Parathyroid adenoma (tissue), 2 donors: ENCODE measurements at regions not wholly inside any gene's neighbourhood (a gene's known extent, or its start where the extent isn't known, plus 50 kb on each side); places are given as distances from the start of the nearest gene placed in this dataset.

Experiments
- H2AFZ ChIP-seq: fragments of 300-600 bp; sonication (generic); one replicate; pipeline ENCODE4 v1.7.0; 2017; ENCODE audit warnings: antibody characterized with exemption, mild to moderate bottlenecking
- H3K27ac ChIP-seq: fragments of 300-600 bp; sonication (generic); one replicate; pipeline ENCODE4 v1.7.0; 2017
- H3K27me3 ChIP-seq: fragments of 300-600 bp; sonication (generic); one replicate; pipeline ENCODE4 v1.7.0; 2017; ENCODE audit warnings: low read length; ENCODE audit not compliant: control insufficient read depth, insufficient read depth
- H3K36me3 ChIP-seq: fragments of 300-600 bp; sonication (generic); one replicate; pipeline ENCODE4 v1.7.0; 2017; ENCODE audit warnings: low read length; ENCODE audit not compliant: control insufficient read depth, insufficient read depth
- H3K4me1 ChIP-seq: fragments of 300-600 bp; sonication (generic); one replicate; pipeline ENCODE4 v1.7.0; 2017; ENCODE audit warnings: control low read depth
- H3K4me2 ChIP-seq: fragments of 300-600 bp; sonication (generic); one replicate; pipeline ENCODE4 v1.7.0; 2017; ENCODE audit warnings: low read length
- H3K4me3 ChIP-seq: fragments of 300-600 bp; sonication (generic); one replicate; pipeline ENCODE4 v1.7.0; 2017; ENCODE audit warnings: low read depth, low read length
- H3K79me2 ChIP-seq: fragments of 300-600 bp; sonication (generic); one replicate; pipeline ENCODE4 v1.7.0; 2017; ENCODE audit warnings: control low read depth
- H3K9ac ChIP-seq: fragments of 300-600 bp; sonication (generic); one replicate; pipeline ENCODE4 v1.7.0; 2017; ENCODE audit warnings: mild to moderate bottlenecking
- H3K9me3 ChIP-seq: fragments of 300-600 bp; sonication (generic); one replicate; pipeline ENCODE4 v1.7.0; 2017; ENCODE audit warnings: low read length; ENCODE audit not compliant: control insufficient read depth
- CTCF ChIP-seq: fragments of 300-600 bp; sonication (generic); IDR thresholded peaks from one replicate; pipeline ENCODE4 v1.7.0; 2017; ENCODE audit warnings: antibody characterized with exemption, mild to moderate bottlenecking
- donor health status: primary hyperparathyroidism.

DNA sequence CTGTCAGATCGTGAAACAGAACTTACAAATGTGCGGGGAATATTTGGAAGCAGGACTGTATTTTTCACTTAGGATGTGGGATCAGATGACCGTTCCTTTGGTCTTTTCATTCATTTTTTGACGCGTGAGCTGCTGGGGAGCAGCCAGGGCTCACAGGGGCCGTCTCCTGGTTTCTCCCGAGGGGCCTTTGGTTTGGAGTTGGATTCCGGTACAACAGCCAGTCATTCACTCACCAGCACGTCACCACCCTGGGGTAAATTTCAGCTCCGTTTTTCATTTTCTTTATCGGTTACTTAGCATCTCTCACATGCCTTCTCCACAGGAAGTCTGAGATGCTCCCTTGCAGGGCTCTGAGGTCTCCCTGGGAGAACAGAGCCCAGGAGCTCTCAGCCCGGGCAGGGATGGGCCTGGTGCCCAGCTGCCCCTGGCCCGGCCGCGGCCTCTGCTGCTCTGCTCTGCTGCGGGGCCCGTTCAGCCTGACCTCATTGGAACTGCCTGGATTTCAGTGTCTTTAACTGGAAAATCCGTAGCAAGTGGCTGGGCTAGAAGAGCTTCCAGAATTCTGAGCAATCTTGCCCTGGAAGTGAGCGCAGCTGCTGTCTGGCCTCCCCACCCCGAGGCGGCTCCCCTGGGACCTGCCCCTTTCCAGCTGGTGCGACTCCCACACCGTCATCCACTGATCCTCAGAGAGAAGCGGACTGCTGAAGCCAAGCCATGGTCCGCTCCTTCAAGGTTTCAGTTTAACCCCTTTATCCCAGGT lies 335.6 kb downstream of the EIPR1 start:
- H3K9me3 ChIP-seq, result no peaks in the 10 kb centered on the region
- H3K4me3 ChIP-seq, result no peak overlapping the region
- no peaks in the 10 kb centered on the region for H3K36me3 ChIP-seq
- no peaks in the 10 kb centered on the region for H3K27me3 ChIP-seq
- no peak overlapping the region for H3K27ac ChIP-seq
- H2AFZ ChIP-seq, result no peak overlapping the region
- H3K9ac ChIP-seq, result no peak overlapping the region
- H3K79me2 ChIP-seq, result no peaks in the 10 kb centered on the region
- no peak for TF ChIP-seq CTCF
- no peak overlapping the region for H3K4me2 ChIP-seq
- no peaks in the 10 kb centered on the region for H3K4me1 ChIP-seq

- Histone ChIP-seq H2AFZ (no peak overlapping the region), H3K9ac (no peak overlapping the region), H3K9me3 (no peaks in the 10 kb centered on the region), H3K36me3 (no peaks in the 10 kb centered on the region), H3K79me2 (no peaks in the 10 kb centered on the region), H3K27ac (no peak overlapping the region), H3K4me3 (no peak overlapping the region), H3K27me3 (no peaks in the 10 kb centered on the region), H3K4me1 (no peaks in the 10 kb centered on the region), H3K4me2 (no peak overlapping the region)
- no peak for TF ChIP-seq CTCF
Observed at GRCh38 chr2:3041246-3041645, 336.4 kb downstream of the EIPR1 start.

DNA sequence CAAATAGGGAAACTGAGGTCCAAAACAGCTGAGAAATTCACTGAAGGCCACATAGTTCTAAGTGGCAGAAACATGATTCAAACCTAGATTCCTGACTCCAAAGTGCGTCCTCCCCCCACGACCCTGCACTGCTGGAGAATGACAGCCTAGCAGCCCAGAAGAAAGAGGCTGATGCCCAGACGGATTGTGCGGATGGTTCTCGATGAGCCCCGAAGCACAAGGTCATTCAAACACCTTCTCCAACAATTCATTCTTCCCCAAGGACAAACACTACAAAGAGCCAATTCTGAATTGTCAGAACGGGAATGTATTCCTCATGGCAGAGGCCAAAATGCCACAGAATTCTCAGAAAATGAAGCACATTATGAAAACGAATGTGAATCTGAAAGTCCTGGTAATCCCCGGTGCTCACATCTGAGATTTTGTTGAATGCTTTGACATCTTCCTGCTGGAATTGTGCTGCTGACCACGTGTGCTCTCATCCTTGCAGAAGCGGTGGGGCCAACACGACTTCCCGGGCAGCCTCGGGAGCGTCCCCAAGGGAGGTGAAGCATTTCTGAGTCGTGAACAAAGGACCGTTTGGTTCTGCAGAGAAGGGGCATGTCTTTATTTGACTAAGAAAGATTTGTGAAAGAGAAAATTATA lies 337.0 kb downstream of the EIPR1 start:
- no peak overlapping the region for H3K4me3 ChIP-seq
- H3K4me1 ChIP-seq, result no peaks in the 10 kb centered on the region
- no peak overlapping the region for H3K9ac ChIP-seq
- H3K27ac ChIP-seq, result no peak overlapping the region
- no peaks in the 10 kb centered on the region for H3K9me3 ChIP-seq
- H3K79me2 ChIP-seq, result no peaks in the 10 kb centered on the region
- H2AFZ ChIP-seq, result no peak overlapping the region
- H3K4me2 ChIP-seq, result no peak overlapping the region
- H3K27me3 ChIP-seq, result no peaks in the 10 kb centered on the region
- no peaks in the 10 kb centered on the region for H3K36me3 ChIP-seq
- TF ChIP-seq CTCF, result no peak

DNA sequence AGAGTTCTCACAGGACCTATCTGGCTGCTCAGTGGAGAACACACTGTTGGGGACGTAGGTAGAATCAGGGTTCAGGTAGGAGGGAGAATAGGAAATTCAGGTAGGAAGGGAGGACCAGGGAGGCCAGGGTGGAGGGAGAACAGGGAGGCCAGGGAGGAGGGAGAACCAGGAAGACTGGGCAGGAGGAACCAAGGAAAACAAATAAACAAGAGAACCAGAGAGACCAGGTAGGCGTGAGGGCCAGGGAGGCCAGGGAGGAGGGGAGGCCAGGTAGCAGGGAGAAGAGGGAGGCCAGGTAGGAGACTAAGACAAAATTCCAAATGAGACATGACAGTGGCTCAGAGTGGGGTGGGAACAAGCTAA lies 337.6 kb downstream of the EIPR1 start:
- H3K4me1 ChIP-seq, result no peaks in the 10 kb centered on the region
- H3K36me3 ChIP-seq, result no peaks in the 10 kb centered on the region
- H3K27me3 ChIP-seq, result no peaks in the 10 kb centered on the region
- no peak for TF ChIP-seq CTCF
- H3K9ac ChIP-seq, result no peak overlapping the region
- no peak overlapping the region for H3K4me3 ChIP-seq
- H3K9me3 ChIP-seq, result no peaks in the 10 kb centered on the region
- H3K4me2 ChIP-seq, result no peak overlapping the region
- no peaks in the 10 kb centered on the region for H3K79me2 ChIP-seq
- H3K27ac ChIP-seq, result no peak overlapping the region
- H2AFZ ChIP-seq, result no peak overlapping the region
